ENCODE measurements at regions not wholly inside any gene's neighbourhood (a gene's known extent, or its start where the extent isn't known, plus 50 kb on each side); places are given as distances from the start of the nearest gene placed in this dataset.

- Histone ChIP-seq H3K27me3 (ENCODE audit: insufficient read depth, low read length) (no peaks in the 10 kb centered on the region), H3K9me3 (ENCODE audit: low read length) (no peaks in the 10 kb centered on the region), H4K20me1 (ENCODE audit: insufficient read depth, low read length) (no peaks in the 10 kb centered on the region), H3K27ac (ENCODE audit: low read depth, low read length, poor library complexity, severe bottlenecking) (no peak overlapping the region), H3K9me2 (ENCODE audit: low read depth, low read length) (no peaks in the 10 kb centered on the region), H3K79me2 (ENCODE audit: insufficient read depth, low read length) (no peaks in the 10 kb centered on the region), H3K4me3 (ENCODE audit: low read depth, low read length, poor library complexity, severe bottlenecking) (no peak overlapping the region), H3K9ac (ENCODE audit: low read length) (no peak overlapping the region), H2AFZ (ENCODE audit: low read length) (no peak overlapping the region), H3K36me3 (ENCODE audit: insufficient read depth, low read length) (no peaks in the 10 kb centered on the region), H3K4me1 (ENCODE audit: insufficient read depth, low read length, severe bottlenecking) (no peaks in the 10 kb centered on the region), H3F3A (ENCODE audit: insufficient read depth, low read length) (no peaks in the 10 kb centered on the region), H3K4me2 (ENCODE audit: low read length) (no peak overlapping the region)
- TF ChIP-seq CTCF (IDR thresholded peaks at IDR 0.05; ENCODE audit: low read length), result no peak
- TF ChIP-seq EZH2 (IDR thresholded peaks at IDR 0.05; ENCODE audit: borderline replicate concordance, low read length), result no peak
Observed at GRCh38 chr4:96730432-96730831, 890.5 kb downstream of the PDHA2 start.

- no peak overlapping the region for H3K9ac ChIP-seq (ENCODE audit: low read length)
- H3K9me2 ChIP-seq (ENCODE audit: low read depth, low read length), result no peaks in the 10 kb centered on the region
- H3K27ac ChIP-seq (ENCODE audit: low read depth, low read length, poor library complexity, severe bottlenecking), result no peak overlapping the region
- no peaks in the 10 kb centered on the region for H3K4me1 ChIP-seq (ENCODE audit: insufficient read depth, low read length, severe bottlenecking)
- no peaks in the 10 kb centered on the region for H4K20me1 ChIP-seq (ENCODE audit: insufficient read depth, low read length)
- H3F3A ChIP-seq (ENCODE audit: insufficient read depth, low read length), result no peaks in the 10 kb centered on the region
- no peak overlapping the region for H3K4me3 ChIP-seq (ENCODE audit: low read depth, low read length, poor library complexity, severe bottlenecking)
- no peak overlapping the region for H2AFZ ChIP-seq (ENCODE audit: low read length)
- no peaks in the 10 kb centered on the region for H3K79me2 ChIP-seq (ENCODE audit: insufficient read depth, low read length)
- TF ChIP-seq EZH2 (IDR thresholded peaks at IDR 0.05; ENCODE audit: borderline replicate concordance, low read length) (no peak), CTCF (IDR thresholded peaks at IDR 0.05; ENCODE audit: low read length) (no peak)
- H3K4me2 ChIP-seq (ENCODE audit: low read length), result no peak overlapping the region
- H3K27me3 ChIP-seq (ENCODE audit: insufficient read depth, low read length), result no peaks in the 10 kb centered on the region
- H3K36me3 ChIP-seq (ENCODE audit: insufficient read depth, low read length), result no peaks in the 10 kb centered on the region
- H3K9me3 ChIP-seq (ENCODE audit: low read length), result no peaks in the 10 kb centered on the region
Observed at GRCh38 chr4:96736352-96736889, 896.5 kb downstream of the PDHA2 start.

GRCh38 chr4:96739101-96739500 lies 899.2 kb downstream of the PDHA2 start:
- H3K36me3 ChIP-seq (ENCODE audit: insufficient read depth, low read length), result no peaks in the 10 kb centered on the region
- H3K27me3 ChIP-seq (ENCODE audit: insufficient read depth, low read length), result no peaks in the 10 kb centered on the region
- no peak overlapping the region for H3K4me2 ChIP-seq (ENCODE audit: low read length)
- TF ChIP-seq CTCF (IDR thresholded peaks at IDR 0.05; ENCODE audit: low read length), result no peak
- TF ChIP-seq EZH2 (IDR thresholded peaks at IDR 0.05; ENCODE audit: borderline replicate concordance, low read length), result no peak
- H3K4me3 ChIP-seq (ENCODE audit: low read depth, low read length, poor library complexity, severe bottlenecking), result no peak overlapping the region
- H3K9me3 ChIP-seq (ENCODE audit: low read length), result no peaks in the 10 kb centered on the region
- H4K20me1 ChIP-seq (ENCODE audit: insufficient read depth, low read length), result no peaks in the 10 kb centered on the region
- no peak overlapping the region for H3K9ac ChIP-seq (ENCODE audit: low read length)
- H3K4me1 ChIP-seq (ENCODE audit: insufficient read depth, low read length, severe bottlenecking), result no peaks in the 10 kb centered on the region
- H3K79me2 ChIP-seq (ENCODE audit: insufficient read depth, low read length), result no peaks in the 10 kb centered on the region
- no peaks in the 10 kb centered on the region for H3K9me2 ChIP-seq (ENCODE audit: low read depth, low read length)
- H3K27ac ChIP-seq (ENCODE audit: low read depth, low read length, poor library complexity, severe bottlenecking), result no peak overlapping the region
- no peak overlapping the region for H2AFZ ChIP-seq (ENCODE audit: low read length)
- no peaks in the 10 kb centered on the region for H3F3A ChIP-seq (ENCODE audit: insufficient read depth, low read length)
